Esophagus mucosa (tissue), 1 donor: ENCODE measurements at regions not wholly inside any gene's neighbourhood (a gene's known extent, or its start where the extent isn't known, plus 50 kb on each side); places are given as distances from the start of the nearest gene placed in this dataset.

ENCODE experiments used
- ATAC-seq: fragments of 200-7000 bp; cut with Tn5 transposase; one replicate; pipeline ENCODE4 v1.9.1; 2020
- donor health status: DM: yes; HTN: yes; CAD: no.

- ATAC-seq = no peak
Observed at GRCh38 chr1:193355626-193356025, 169.2 kb upstream of the B3GALT2 start.

GRCh38 chr1:193355178-193355577 lies 168.8 kb upstream of the B3GALT2 start:
- no peak for ATAC-seq

DNA sequence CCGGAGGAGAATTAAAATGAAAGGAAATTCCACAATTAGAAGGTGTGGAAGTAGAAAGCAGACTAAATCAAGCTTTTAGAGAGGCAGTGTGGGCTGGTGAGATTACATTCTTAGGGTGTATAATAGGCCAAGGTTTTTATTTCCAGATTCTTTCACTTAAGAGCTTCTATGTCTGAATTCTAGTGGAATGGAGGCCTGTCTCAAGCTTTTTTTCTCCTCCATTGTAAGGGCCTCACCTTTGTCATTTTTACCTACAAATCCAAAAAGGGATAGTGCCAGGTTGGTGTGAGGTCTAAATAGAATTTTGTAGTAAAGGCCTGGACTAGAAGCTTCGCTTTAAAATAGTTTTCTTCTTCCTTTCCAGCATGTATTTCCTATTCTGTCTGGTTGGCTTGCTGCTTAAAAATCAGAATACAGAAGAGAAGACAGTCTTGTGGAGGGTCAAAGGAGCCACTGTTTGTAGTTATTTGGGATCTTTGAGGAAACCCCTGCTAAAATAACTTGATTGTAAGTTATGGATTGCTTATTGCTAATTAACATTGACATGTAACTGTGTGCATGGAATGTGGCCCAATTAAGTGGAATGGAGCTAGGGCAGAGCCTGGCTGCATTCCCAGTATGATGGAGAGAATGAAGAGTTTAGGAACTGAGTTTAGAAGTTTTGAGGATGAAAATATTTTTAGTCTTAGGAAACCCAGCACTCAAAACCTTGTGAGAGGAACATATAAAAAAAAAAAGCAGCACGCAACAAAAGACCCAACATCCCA lies 162.5 kb upstream of the B3GALT2 start:
- no peak for ATAC-seq

DNA sequence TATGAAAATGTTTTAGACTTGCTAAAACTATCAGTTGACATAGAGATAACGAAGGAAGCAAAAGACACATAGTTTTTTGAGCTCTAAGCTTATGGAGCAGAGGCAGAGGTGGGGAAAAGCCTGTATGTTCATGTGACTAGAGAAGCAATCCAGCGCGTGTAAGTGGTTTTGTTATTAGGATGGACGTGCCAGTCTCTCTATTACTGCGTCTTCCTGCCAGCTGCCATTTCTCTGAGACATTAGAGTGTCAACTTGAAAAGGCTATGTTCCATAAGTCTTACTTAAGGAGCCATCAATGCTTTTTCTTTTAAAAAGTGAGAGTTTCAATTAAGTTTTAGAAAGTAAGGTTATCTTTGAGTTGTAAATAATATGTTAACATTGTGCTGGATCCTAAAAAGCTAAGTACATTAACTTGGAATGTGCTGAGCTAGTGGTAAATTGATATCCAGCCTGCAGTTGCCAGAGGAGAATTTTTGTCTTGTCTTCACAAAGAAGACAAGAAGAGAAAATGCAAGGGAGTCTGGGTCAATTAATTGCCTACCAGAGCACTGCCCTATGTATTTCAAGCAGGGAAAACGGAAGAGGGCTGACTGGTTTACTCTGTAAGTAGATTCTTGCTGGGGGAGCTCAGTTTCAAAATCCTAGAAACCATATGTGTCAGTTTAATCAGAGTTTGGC lies 161.8 kb upstream of the B3GALT2 start:
- ATAC-seq = no peak

DNA sequence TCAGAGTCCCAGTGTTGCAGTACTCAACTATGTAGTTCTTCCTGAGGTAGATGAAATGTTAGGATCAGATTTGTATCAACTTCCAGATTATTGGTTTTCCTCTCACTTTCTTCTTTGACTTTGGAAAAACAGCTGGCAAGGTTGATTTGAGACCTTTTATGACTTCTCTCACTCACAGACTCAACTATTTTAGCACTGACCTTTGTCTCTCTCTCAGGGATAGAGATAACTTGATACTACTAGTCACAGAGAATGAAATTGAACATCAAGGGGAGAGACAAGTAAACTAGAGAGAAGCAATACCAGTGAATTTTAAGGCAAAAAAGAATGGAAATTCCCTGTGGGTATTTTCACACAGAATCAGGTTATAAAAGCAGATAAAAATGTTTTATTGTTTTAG lies 159.7 kb upstream of the B3GALT2 start:
- no peak for ATAC-seq

GRCh38 chr1:193342811-193343210 lies 156.4 kb upstream of the B3GALT2 start:
- ATAC-seq = no peak

DNA sequence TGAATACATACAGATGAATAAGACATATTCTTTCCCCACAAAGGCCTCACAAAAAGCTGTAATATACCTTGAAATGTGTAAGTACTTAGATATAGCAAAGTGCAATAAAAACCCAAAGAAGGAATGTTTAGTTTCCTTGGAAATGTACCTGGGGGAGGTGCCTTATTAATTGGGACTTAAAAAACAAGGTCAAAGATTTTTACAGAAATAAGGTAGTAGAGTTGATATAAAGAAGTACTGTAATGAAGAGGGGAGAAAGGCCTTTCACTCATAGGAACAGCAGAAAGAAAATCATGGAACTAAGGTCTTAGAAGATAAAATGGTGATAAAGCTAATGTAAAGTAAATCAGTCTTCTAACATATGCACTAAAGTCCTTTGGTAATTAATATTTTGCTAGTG lies 153.9 kb upstream of the B3GALT2 start:
- no peak for ATAC-seq

GRCh38 chr1:193339401-193339800 lies 153.0 kb upstream of the B3GALT2 start:
- no peak for ATAC-seq

DNA sequence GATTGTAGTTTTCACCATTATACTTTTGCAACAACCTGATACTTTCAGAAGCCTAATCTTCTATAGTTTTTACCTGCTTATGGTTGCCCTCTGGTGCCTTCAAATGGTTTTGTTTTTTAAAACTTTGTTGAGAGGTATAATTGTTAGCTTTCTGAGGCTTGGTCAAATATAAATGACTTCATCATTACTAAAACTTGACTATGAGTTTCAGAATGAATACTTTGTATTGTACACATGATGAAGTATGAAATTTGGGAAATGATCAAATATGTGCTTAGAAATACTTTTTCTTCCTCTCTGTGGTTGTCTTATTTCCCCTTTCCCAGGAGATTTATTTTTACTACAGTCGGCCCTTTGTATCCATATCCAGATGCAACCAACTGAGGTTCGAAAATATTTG lies 151.8 kb upstream of the B3GALT2 start:
- ATAC-seq = no peak

GRCh38 chr1:193335806-193336428 lies 149.5 kb upstream of the B3GALT2 start:
- no peak for ATAC-seq

- no peak for ATAC-seq
Observed at GRCh38 chr1:193333166-193333565, 146.8 kb upstream of the B3GALT2 start.

DNA sequence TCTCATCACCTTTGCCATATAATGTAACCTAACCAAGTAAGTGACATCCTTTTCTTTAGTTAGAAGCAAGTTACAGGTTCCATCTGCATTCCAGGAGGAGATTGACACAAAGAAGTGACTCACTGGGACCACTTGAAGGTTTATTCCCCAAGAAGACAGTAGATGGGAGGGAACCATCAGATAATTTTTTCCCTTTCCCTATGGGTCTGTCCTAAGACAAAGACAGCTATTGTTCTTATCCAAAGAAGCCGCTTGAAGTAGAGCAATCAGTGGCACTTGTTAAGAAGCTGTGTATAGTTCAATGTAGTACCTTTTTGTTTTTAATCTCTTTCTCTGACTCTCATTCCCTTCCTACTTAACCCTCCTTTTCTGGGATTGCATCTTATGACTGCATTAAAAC lies 139.9 kb upstream of the B3GALT2 start:
- ATAC-seq = no peak

GRCh38 chr1:193325771-193326170 lies 139.4 kb upstream of the B3GALT2 start:
- ATAC-seq = no peak

DNA sequence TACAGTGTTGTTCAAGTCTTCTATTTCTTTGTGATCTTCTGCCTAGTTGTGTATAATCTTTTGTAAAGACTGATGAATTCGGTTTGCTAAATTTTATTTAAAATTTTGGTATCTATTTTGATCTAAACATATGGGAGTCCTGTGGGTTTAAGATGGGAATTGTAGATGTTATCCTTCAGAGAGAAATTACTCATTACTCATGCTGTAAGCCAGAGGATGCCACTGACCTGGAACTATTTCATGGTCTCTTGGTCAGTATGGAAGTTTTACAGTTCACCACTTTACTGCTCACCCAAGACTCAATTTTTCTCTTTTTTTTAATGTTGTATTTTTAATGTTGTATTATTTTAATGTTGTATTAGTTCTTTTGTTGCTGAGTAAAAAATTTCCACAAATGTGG lies 138.6 kb upstream of the B3GALT2 start:
- no peak for ATAC-seq

DNA sequence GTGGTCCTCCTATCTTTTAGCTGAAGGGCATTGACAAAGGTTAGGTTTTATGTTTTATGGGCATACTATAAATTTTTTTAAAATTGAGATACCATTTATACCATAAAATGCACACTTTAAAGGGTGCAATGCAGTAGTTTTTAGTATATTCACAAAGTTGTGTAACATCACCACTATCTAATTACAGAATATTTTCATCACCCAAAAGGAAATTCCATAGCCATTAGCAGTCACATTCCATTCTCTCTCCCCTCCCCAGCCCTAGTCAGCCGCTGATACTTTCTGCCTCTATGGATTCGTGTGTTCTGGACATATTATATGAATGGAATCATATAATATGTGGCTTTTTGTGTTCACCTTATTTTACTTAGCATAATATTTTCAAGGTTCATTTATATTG lies 135.8 kb upstream of the B3GALT2 start:
- no peak for ATAC-seq

DNA sequence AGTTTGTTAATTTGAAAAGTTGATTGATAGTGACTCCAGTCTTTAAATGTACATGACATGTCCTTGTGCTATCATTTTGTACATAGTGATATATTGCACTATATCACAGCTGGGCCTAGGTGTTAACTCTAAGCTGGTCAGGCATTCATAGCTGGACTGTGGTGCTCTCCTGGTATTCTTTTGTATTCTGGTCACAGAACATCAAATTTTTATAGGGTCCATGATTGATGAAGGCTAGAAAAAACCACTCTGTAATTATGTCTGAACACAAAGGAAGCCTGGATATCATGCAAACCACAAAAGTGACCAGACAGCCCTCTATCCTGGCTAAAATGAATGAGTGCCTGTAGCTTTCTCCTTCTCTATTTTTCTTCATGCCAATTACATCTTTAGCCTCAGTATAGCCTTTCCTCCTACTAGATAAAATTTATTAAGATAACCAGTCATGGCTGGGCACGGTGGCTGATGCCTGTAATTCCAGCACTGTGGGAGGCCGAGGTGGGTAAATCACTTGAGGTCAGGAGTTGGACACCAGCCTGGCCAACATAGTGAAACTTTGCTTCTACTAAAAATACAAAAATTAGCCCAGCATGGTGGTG lies 134.9 kb upstream of the B3GALT2 start:
- no peak for ATAC-seq

GRCh38 chr1:193320270-193320669 lies 133.9 kb upstream of the B3GALT2 start:
- ATAC-seq = no peak

- ATAC-seq = no peak
Observed at GRCh38 chr1:193318347-193318746, 131.9 kb upstream of the B3GALT2 start.

DNA sequence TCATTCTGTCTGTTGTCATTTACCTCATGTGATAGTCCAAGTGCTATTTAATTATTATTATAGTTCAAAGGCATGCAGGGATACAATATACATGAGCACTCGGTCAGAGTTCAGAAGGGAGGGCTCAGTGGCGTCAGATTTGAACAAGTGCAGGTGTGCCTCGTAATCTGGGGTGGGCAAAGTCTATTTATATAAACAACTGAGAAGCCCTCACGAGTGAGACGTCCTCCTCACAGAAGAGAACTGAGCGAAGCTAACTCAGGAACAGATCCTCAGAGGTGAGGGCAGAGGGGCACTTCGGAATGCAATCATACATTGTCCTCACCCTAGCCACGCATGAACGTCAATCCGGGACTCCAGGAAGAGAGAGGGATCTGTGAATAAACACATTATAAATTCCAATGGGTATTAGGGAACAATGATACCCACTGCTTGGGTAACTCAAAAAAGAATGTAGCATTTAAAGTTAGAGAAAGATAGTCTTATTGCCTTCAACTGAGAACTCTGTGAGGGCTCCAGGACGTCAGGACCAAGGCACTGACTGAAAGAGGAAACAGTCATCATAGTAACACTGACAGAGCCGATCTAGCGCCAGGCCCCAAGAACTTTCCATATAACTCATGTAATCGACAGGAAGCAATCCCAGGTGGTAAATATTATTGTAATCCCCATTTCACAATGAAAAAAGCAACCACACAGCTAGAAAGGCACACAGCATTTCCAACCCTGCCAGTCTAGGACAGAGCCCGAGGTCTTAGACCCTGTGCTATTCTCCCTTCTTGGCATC lies 127.1 kb upstream of the B3GALT2 start:
- no peak for ATAC-seq

DNA sequence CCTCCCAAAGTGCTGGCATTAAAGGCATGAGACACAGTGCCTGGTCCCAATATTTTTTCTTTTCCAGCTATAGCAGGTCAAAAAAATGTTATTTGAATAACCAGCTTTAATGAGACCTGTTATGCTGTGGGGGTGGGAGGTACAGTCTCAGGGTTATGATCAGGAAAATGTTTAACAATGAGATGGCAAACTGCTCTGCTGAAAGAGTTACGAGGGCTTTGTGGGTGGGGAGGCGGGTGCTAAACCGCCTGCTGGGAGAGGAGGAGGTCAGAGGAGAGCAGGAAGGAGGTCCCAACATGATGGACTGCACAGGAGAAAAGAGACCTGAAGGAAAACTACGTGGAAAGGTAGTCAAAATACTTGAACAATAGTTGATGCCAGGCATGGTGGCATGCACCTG lies 126.0 kb upstream of the B3GALT2 start:
- no peak for ATAC-seq

GRCh38 chr1:193311226-193311948 lies 125.0 kb upstream of the B3GALT2 start:
- ATAC-seq = no peak

- no peak for ATAC-seq
Observed at GRCh38 chr1:193310564-193310963, 124.2 kb upstream of the B3GALT2 start.
